GM19438 (cell line): ENCODE measurements at regions not wholly inside any gene's neighbourhood (a gene's known extent, or its start where the extent isn't known, plus 50 kb on each side); places are given as distances from the start of the nearest gene placed in this dataset.

Experiments
- ATAC-seq: cut with Tn5 transposase; IDR thresholded peaks from one replicate; pipeline ENCODE4 v1.9.1; 2021; ENCODE audit warnings: low read depth; ENCODE audit not compliant: unreplicated experiment

DNA sequence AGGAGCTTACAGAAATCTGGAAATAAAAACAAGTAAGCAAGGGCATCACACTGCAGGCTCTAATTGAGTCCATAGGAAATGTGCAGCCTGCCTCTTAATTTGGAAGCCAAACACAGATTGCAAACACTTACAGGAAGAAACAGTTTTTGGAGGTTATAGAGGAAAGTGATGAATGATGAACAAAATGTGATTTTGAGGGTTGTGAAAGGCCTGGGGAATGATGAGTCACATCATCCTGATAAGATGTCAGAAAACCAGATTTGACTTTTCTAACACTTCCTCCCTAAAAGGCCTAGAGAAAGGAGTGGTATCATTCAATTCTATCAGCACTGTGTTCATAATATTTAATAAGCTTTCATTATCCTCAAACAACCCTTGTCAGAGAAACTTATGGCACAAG lies 96.6 kb upstream of the POU2AF2 start:
- ATAC-seq: no peak

DNA sequence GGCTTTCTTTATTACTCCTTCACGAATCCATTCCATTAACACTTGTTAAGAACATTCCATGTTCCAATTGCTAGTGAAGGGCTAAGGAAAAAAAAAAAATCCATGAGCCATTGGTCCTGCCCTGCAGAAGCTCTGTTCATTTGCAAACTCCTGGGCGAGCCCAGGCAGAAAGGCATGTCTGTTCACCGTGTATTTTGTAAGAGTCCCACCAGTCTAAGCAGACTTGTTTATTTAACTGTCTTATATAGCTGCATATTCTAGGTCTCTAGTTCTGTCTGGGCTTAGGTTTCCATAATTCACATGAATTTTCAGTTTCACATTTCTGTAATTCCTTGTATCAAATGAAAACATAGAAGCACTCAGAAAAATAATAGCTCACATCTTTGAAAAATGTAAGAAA lies 97.4 kb upstream of the POU2AF2 start:
- ATAC-seq: no peak

DNA sequence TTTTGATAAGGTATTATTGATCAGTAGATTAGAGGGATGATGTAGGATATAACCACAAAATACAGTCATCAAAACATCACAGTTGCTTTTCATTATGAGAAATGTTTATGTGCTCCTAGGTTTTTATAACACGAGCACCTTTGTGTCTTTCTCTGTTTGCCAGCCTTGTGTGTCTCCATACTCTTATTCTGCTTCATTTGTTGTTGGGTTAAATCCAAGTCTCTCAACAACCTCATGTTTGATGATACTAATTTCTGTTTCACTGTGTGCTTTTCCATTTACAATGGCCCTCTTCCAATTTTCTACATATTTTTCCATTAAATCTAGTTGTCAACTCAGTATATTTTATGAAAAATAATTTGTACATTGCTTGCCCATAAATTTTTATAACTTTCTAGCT lies 107.7 kb upstream of the POU2AF2 start:
- no peak for ATAC-seq

DNA sequence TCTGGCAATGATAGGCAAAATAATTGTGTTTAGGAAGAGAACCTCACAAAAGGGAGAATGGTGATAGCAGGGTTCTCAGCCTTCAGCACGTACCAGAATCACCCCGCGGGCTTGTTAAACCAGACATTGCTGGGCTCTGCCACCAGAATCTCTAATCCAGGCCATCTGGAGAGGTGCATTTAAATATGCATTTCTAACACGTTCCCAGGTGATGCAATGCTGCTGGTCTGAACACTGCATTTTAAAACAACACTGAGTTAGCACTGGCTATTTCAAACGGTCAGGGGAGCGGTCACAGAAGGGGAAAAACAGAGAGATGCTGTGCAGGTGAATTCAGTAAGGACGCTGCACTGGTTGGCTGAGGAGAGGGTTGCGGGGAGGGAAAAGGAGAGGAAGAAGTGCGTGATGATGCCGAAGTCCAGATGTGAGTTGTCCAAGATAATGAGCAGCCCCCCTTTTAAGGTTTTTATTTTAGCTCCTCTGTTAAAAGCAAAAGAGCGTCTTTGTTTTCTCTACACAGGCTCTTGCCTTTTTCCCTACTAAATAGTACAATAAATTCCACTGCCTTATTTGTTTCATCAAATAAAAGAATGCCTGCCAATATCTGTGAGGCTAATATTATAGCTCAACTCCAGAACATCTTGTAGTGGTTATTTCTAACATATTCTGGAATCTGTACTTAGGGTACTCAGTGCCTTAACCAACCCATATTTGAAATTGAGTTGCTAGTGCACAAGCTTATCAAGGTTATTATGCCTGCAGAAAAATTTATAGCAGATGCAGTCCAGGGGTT lies 109.6 kb upstream of the POU2AF2 start:
- no peak for ATAC-seq

DNA sequence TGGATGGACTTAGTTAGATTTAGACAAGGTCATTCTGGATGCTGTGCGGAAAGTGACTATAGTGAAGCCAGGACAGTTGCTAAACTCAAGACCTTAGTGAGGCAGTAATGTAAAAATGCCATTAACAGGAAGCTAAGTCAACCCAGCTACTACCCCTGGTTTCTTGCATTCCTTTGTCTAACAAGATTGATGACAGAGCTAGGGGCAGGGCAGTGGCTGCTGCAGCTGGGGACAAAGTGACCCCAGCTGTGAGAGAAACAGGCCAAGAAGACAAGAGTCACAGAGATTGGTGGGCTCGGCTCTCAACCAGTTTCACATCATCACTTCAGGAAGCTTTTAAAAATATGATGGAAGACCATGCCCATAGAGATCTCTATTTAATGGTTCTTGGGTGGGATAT lies 110.4 kb upstream of the POU2AF2 start:
- ATAC-seq: no peak

DNA sequence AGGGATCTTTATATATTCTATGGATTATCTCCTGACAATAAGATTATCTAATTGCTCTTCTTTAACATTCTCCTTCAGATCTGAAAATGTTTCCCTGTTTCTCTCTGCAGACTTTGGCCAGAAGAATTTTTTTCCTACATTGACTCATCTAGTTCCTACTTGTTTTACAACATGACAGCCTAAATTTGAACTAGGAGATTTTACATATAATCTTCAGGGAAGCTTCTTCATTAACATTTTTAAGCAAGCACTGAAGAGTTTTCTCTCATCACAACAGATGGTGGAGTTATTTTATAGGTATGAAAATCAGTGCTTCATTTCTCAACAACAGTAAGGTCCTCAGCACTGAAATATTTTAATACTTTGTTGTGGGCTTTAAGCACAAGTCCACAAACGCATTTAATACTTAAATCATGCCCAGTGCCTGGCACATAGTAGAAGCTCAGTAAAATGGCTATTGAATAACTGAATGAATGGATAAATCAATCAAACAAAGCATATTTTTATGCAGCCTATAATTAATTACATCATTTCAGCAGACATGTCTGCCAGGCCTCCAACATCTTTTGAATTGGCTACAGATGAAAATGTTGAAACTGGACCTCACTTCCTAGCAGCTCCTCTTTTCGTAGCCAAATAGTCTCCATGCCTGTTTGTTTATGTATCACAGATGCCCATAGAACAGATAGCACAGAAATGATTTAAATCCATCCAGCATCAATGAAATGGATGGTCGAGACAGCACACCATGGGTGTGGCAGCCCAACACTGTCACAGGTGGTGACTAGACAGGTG lies 117.3 kb upstream of the POU2AF2 start:
- no peak for ATAC-seq

DNA sequence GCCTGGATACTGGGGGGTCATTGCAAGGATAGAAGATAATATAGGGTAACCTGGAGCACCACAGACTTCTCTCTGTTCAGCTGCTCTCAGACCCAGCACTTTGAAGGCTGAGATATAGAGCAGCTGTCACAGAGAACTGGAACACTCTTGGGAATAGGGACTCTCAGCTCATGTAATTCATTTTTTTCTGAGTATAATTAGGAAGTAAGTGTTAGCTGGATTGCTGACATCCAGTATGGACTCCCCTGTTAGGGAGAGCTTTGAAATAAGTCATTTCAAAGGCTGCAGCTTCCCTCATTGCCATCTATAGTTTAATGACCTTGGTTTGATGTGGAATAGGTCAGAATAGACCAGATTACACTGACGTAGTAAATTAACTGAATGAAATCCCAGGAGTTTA lies 120.8 kb upstream of the POU2AF2 start:
- ATAC-seq: no peak

DNA sequence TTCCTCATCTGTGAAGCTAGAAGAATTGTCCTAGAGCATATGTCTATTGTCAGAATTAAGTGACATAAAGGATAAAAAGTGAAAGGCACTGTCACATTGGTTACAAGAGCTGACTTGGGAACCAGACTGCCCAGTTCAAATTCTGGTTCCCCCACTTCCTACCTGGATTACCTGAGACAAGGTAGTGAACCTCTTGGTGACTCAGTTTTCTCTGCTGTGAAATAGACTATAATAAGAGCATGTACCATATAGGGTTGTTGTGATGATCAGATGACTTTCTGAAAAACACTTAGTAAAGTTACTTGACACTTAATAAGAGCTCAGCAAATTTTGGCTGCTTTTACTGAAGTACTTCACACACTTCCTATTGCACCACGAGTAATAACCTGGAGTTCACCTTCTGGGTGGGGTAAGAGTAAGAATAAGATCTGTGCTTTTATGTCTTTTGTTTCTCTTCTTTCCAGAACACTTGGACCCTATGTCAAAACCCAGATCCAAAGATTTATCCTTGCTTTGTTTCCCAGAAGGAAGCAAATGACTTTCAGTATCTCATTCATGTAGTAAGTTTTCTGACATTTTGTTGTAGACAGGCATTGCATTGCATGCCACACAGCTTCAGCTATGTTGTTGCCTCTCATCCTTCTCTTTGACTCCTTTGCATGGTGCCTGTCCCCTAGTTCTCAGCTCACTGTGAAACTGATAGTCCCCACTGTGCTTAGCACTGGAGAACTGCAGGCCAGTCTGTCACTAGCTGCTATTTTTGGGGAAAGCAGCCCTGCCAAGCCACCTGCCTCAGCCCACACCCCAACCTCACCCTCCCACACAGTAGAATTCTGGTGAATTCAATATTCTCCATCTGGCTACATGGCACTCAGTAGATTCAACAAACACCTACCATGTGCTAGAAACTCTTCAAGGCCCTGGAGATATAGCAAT lies 121.8 kb upstream of the POU2AF2 start:
- no peak for ATAC-seq

DNA sequence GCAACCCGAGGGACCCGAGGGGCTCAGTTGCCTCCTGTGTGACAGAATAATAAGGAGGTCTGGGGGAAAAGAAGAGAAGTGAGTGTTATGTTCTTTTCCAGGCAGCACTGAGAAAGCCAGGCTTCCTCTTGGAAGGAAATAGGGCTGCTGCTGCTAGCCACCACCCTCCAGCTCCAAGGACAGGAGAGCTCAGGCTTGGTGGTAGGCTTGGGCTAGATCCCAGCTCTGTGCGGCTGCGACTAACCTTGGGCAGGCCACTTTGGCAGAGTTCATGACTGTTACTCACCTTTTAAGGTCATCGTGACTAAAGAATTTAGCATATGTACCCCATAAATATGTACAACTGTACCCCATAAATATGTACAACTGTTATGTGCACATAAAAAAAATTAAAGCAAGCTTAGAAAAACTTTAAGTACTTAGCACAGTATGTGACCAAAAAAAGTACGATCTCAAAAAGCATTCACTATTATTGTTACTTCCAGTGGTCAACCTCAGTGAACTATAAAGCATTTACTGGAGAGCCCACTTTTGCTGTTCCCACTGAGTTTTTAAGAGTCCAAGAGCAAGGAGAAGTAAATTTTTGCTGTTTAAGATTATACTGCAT lies 124.7 kb upstream of the POU2AF2 start:
- ATAC-seq: no peak

DNA sequence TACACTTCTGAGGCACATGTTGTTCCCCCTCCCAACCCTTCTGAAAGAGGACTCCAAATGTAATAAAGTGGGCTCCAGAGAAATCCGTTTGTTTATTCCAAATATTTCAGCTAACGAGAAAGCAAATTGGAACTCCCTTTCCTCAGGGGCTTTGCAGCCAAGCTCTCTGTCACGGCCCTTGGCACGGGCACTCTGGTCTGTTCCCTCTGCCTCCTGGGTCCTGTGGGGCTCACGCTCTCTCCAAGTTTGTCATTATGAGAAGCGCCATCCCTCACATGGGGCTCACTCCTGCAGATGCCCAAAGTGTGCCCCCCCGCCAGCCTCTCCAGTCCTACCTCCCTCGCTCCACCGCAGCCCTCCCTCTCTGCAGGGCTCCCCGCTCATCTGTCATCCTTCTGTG lies 125.4 kb upstream of the POU2AF2 start:
- ATAC-seq: no peak

DNA sequence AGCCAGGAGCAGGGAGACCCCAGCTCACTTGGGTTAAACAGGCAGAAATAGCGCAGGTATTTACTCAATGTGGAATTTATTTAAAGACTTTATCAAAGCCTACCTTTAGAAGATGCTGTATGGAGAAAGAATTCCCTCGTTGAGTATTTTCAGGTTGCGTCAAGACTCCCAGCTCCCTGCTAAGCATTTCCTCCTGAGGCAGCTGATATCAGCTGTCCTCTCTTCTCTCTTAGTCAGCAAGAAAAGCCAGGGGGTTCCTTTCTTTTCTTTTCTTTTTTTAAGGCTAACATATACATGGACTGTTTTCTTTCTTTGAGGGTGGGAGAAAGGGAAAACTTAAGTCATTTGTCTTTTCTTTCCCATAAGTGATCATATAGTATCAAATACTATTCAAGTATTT lies 125.8 kb upstream of the POU2AF2 start:
- ATAC-seq: no peak

DNA sequence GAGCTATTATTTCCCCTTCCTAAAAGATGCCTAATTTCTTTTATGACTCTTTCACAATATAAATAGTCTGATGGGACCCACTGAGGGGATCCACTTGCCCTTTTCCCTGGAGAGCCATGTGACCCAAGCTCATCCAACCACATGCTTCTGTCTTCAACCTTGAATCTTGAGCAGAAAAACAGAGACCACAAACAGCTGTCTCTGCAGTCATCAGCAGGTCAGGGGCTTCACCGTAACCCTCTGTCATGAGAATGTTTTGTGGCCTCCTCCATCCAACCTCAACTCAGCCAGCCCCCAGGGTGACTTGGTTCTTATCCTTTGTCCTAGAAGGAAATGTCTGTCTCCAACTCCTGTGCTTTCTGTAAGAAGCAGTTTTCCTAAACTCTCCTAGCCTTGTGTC lies 129.6 kb upstream of the POU2AF2 start:
- ATAC-seq: no peak

DNA sequence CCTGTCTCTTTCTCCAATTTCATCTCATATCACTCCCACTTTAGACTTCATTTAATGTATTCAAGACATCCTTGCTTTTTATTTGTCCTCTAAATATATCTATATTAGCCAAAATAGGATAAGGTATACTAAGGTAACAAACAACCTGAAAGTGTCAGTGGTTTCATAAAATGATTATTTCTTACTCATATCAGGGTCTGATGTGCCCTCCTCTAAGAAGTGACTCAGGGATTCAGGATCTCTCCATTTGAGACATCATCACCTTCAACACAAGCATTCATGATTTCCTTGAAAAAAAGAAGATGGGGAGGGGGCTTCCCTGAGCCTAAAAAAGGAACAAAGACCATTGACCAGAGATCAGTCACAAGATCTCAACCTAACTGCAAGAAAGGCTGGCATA lies 131.4 kb upstream of the POU2AF2 start:
- no peak for ATAC-seq

DNA sequence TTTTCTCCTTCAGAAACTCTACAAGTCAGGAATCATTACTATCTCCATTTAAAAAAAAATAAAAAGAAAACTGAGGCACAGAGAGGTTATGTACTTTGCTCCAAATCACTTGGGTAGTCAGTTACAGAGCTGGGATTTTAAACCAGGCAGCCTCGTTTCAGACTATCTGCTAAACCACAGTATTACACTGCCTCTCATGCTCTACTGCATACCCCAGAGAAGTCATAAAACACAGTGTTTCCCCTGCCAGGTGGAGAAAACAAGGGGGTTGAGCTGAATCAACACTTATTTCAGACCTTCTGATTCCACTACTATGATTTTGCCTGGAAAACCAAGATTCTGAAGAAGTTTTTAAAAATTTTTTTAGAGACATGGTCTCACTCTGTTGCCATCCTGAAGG lies 132.9 kb upstream of the POU2AF2 start:
- ATAC-seq: no peak

DNA sequence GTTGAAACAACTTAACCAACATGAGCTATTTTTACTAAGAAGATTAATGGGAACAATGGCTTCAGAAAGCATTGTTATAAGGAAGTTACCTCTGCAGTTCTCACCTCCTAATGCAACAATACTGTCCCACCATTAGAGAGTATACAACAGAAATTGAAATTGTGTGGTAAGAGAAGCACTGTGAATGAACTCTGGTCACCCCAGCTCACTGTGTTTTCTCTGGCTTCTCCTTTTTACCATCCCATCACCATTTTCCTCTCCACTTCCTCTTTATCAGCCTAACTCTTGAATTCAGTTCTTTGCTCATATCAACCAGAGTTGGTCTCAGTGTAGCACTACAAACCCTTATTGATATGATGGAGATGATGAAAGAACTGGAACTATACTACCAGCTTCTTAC lies 138.0 kb upstream of the POU2AF2 start:
- no peak for ATAC-seq

DNA sequence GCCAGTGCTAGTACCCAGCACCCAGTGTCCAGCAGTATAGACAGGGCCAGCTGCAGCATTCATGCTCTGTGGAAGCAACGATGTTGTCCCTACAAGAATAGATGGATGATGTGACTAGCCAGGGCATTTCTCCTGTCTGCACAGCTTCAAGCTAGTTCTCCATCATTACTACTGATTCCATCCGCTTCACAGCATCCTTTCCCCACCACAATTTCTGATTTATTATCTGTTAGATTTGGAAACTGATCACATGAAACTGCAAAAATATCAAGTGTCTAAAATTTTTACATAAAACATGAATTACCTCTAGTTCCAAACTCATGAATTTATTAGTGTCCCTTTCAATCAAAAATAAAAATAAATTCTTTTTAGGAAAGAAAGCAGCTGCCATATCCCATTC lies 138.9 kb upstream of the POU2AF2 start:
- no peak for ATAC-seq

DNA sequence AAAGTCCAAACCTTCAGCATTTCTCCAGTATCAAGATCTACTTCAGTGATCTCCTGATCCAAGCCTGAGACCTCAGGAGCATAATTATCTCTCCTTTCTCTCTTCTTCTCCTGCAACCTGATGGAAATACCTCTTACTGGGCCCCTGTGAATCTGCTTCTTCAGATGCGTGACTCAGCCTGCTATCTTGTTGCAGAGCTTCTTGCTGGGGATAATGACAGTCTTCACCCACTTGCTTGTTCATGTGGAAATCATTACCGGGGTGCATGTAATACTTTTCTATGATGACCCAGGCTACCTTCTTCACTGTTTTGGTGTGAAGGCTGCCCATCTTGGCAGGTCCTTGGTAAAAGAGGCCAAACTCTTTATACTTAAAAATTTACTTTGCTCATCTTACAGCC lies 140.0 kb upstream of the POU2AF2 start:
- no peak for ATAC-seq

DNA sequence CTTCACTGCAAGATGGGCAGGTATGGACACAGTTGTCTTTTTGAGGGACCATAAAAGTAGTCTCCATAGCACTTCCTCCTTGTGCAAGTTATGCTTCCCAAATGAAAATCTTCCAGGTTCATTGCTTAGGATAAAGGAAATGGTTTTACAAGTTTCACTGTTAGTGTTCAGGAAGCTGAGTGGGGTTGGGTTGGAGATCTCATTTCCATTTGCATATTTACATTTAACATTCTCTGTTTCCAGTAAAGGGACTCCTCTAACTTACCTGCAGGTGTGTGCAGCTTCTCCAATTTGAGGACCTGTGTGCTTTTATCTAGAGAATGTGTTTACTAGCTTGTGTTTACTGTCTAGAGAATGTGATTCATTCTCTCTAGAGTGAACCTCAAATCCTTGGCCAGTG lies 141.3 kb upstream of the POU2AF2 start:
- no peak for ATAC-seq

DNA sequence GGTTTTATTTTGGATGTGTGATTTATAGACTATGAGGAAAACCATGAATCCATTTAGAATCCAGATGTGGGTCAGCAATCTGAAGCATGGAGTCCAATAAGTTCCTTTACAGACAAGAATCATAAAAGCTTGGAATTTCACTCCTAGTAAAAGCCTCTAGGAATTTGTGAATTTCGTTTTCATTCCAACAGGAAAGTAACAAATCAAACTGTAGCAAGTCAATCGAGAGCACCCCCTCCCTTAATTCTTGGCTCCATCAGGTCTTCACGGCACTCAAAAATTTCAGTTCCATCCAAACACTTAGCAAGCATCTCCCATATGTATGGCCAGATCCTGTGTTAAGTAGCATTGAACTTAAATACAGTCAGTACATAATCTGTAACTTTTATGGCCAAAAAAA lies 143.6 kb upstream of the POU2AF2 start:
- no peak for ATAC-seq

DNA sequence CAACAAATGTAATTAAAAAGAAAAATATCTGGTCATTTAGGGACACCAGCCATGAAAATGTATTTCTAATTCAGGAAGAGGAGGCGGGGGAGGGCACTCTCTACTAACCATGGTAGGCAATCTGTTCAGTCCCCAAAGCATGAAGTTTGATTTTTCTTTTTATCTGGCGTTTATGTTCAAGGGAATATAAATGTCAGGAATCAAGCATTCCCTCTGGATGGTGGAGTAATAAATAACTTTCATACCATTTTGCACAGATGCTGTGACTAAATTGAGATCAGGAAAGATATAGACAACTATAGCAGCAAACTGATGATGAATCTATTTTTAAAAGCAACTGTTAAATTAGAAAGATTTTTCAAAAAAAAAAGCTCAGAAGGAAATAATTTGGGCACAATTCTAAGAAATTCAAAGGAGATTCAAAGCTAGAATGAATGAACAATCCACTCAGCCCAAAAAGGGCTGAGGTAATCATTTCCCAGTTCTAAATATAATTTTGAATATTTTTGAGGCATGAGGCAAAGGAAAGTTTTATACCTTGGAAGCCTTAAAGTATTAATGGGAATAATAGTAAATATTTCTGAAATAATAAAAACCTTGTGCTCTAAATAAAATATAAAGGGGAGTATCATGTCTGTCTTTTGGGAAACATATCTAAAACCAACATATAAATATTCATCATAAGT lies 146.4 kb upstream of the POU2AF2 start:
- no peak for ATAC-seq
